ENCODE measurements at regions not wholly inside any gene's neighbourhood (a gene's known extent, or its start where the extent isn't known, plus 50 kb on each side); places are given as distances from the start of the nearest gene placed in this dataset.

DNA sequence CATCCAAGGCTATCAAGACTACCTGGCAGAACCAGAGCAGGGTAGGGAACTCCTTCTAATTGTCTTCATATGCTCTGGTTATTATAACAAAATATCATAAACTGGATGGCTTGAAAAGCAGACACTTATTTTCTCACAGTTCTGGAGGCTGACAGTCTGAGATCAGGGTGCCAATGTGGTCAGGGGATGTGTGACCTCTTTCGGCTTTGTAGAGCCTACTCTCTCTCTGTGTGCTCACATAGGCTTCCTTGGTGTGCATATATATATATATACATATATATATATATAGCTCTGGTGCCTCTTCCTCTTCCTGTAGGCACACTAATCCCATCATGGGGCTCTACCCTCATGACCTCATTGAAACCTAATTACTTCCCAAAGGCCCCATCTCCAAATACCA is 101.6 kb downstream of the ARL6IP6 start:
- H3K9me3 Mint-ChIP-seq, result no peaks in the 10 kb centered on the region
- H3K4me3 Mint-ChIP-seq, result no peak overlapping the region
- no peak for ATAC-seq
- TF ChIP-seq, protein P1, sequence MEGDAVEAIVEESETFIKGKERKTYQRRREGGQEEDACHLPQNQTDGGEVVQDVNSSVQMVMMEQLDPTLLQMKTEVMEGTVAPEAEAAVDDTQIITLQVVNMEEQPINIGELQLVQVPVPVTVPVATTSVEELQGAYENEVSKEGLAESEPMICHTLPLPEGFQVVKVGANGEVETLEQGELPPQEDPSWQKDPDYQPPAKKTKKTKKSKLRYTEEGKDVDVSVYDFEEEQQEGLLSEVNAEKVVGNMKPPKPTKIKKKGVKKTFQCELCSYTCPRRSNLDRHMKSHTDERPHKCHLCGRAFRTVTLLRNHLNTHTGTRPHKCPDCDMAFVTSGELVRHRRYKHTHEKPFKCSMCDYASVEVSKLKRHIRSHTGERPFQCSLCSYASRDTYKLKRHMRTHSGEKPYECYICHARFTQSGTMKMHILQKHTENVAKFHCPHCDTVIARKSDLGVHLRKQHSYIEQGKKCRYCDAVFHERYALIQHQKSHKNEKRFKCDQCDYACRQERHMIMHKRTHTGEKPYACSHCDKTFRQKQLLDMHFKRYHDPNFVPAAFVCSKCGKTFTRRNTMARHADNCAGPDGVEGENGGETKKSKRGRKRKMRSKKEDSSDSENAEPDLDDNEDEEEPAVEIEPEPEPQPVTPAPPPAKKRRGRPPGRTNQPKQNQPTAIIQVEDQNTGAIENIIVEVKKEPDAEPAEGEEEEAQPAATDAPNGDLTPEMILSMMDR (IDR thresholded peaks at IDR 0.05), result no peak
- H3K27me3 Mint-ChIP-seq, result peaks cover 9% of the 10 kb centered on the region
- H3K4me1 Mint-ChIP-seq (ENCODE audit: low read depth), result no peaks in the 10 kb centered on the region
- H3K36me3 Mint-ChIP-seq (ENCODE audit: low read depth), result no peaks in the 10 kb centered on the region
- DNase-seq, result no peak
- CTCF ChIA-PET, result no interaction called here
- intact Hi-C loops (cut with micrococcal nuclease), result no loop called here
- H3K27ac Mint-ChIP-seq, result no peak overlapping the region
- POLR2A ChIA-PET, result no interaction called here

DNA sequence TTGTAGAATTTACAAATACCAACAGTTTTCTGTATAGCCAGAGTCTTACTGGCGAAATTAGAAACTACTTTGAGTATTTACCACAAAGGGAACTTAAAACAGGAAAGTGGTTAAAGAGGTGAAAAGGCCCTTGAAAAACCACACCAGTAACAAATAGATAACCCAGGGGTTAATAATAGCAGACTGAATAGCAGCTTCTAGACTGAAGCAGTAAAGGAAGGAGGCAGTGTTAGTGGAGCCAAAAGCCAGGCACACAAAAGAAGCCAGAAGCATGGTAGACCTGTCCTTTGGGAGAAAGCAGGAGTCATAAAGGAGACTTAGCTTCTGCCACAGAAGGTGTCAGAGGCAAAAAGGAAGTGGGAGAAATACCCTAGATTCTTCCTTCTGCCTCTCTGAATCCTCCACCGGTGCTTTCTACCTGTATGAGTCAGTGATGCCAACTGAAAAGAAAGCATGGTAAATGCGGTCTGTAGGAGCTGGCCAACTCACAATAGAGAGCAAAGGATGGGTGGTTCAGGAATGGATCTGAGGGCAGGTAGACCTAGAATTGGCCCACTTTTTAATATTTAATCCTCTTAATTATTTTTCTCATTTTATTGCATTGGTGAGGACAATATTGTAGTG is 97.3 kb downstream of the ARL6IP6 start:
- intact Hi-C loops (cut with micrococcal nuclease), result no loop called here
- no peaks in the 10 kb centered on the region for H3K36me3 Mint-ChIP-seq (ENCODE audit: low read depth)
- CTCF ChIA-PET, result no interaction called here

DNA sequence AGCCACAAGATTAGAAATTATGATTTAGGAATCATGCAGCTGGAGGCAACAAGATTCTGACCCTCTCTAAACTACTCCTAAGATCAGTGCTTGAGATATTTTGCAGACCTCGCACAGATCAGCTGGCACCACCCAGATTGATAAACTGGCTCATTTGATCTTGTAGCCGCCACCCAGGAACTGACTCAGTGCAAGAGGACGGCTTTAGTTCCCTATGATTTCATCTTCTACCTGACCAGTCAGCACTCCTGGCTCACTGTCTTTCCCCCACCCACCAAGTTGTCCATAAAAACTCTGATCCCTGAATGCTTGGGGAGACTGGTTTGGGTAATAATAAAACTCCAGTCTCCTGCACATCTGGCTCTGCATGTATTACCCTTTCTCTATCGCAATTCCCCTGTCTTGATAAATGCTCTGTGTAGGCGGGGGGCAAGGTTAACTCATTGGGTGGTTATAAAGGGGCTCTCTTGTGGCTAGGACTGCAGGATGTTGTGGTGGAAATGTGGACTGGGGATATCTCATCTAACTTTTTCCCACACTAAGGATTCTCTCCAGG is 96.1 kb downstream of the ARL6IP6 start:
- Mint-ChIP-seq H3K27ac (no peak overlapping the region), H3K27me3 (peaks cover 12% of the 10 kb centered on the region), H3K36me3 (ENCODE audit: low read depth) (no peaks in the 10 kb centered on the region), H3K4me1 (ENCODE audit: low read depth) (no peaks in the 10 kb centered on the region), H3K9me3 (peaks cover 14% of the 10 kb centered on the region), H3K4me3 (no peak overlapping the region)
- ChIA-PET POLR2A (no interaction called here), CTCF (no interaction called here)
- no peak for DNase-seq
- no peak for ATAC-seq
- TF ChIP-seq, protein P1 (IDR thresholded peaks at IDR 0.05), result no peak
- intact Hi-C loops (cut with micrococcal nuclease), result no loop called here

More for the DNA sequence above, 97.3 kb downstream of the ARL6IP6 start:
- Mint-ChIP-seq H3K27ac (no peak overlapping the region), H3K4me3 (no peak overlapping the region), H3K9me3 (peaks cover 14% of the 10 kb centered on the region), H3K4me1 (ENCODE audit: low read depth) (no peaks in the 10 kb centered on the region), H3K27me3 (peaks cover 12% of the 10 kb centered on the region)
- no peak for DNase-seq
- no peak for ATAC-seq
- TF ChIP-seq, protein P1 (IDR thresholded peaks at IDR 0.05), result no peak
- POLR2A ChIA-PET, result no interaction called here

DNA sequence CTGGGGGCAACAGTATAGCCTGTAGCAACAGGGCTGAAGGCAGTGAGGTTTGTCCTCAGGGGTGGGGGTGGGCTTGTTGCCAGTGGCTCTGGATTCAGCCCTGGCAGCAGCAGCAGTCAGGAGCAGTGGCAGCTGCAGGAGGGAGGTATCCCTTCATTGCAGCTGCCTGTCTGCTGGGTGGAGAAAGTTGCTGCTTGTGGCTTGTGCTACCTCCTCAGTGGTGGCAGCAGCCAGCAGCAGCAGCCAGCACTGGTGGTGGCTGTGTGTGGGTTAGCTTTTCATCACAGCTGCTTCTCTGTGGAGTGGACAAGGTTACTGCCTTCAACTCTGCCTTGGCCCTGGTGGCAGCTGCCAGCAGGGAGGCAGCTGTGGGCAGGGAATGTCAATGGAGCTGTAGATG is 94.9 kb downstream of the ARL6IP6 start:
- CTCF ChIA-PET, result no interaction called here
- POLR2A ChIA-PET, result no interaction called here
- H3K27me3 Mint-ChIP-seq, result peaks cover 9% of the 10 kb centered on the region
- no peak overlapping the region for H3K27ac Mint-ChIP-seq
- TF ChIP-seq, protein P1 (IDR thresholded peaks at IDR 0.05), result no peak
- peaks cover 14% of the 10 kb centered on the region for H3K9me3 Mint-ChIP-seq
- DNase-seq (no peak), ATAC-seq (no peak)
- intact Hi-C loops (cut with micrococcal nuclease), result no loop called here
- no peak overlapping the region for H3K4me3 Mint-ChIP-seq
- no peaks in the 10 kb centered on the region for H3K4me1 Mint-ChIP-seq (ENCODE audit: low read depth)
- H3K36me3 Mint-ChIP-seq (ENCODE audit: low read depth), result no peaks in the 10 kb centered on the region
